B cell (primary cell): ENCODE measurements at regions not wholly inside any gene's neighbourhood (a gene's known extent, or its start where the extent isn't known, plus 50 kb on each side); places are given as distances from the start of the nearest gene placed in this dataset.

Source experiments
- ATAC-seq: fragments of 200-7000 bp; cut with Tn5 transposase; one replicate; pipeline ENCODE4 v1.10.0; 2021; ENCODE audit warnings: low read depth, mild to moderate bottlenecking, moderate number of reproducible peaks, moderate library complexity
- CTCF ChIA-PET: fragments of 350-600 bp; sonication (Branson Sonifier 250); formaldehyde crosslinking; loops from one replicate; lab custom pipeline; 2021; ENCODE audit warnings: antibody characterized with exemption, inconsistent platforms; lab: Charles Lee
- POLR2A ChIA-PET: fragments of 350-600 bp; sonication (Branson Sonifier 250); formaldehyde crosslinking; loops from one replicate; lab custom pipeline; 2021; ENCODE audit warnings: antibody characterized with exemption; lab: Charles Lee
- DNase-seq: peaks from one replicate; pipeline ENCODE4 v3.0.0; 2013
- H2AFZ ChIP-seq: 2 replicates; pipeline ENCODE4 v1.6.1; 2012; ENCODE audit warnings: mild to moderate bottlenecking, low read depth, low read length; ENCODE audit not compliant: insufficient read depth, poor library complexity, severe bottlenecking
- H3K27ac ChIP-seq, 2 donors: 1 replicate in 1 of 2; 2 replicates in 1 of 2; pipeline ENCODE4 v1.5.1; 2012 to 2013; ENCODE audit warnings: low read length in 2 of 2, mild to moderate bottlenecking in 2 of 2, moderate library complexity in 1 of 2
- H3K27me3 ChIP-seq, 4 experiments: fragments of 200-600 bp in 1 of 4; sonication (generic) in 1 of 4; replicated peaks in 1 of 4; 1 replicate in 2 of 4; 2 replicates in 2 of 4; pipeline versions ENCODE4 v1.6.1 to v1.7.0; 2013 to 2016; ENCODE audit warnings: low read length in 3 of 4, mild to moderate bottlenecking in 2 of 4, mixed read lengths in 1 of 4, moderate library complexity in 1 of 4; ENCODE audit not compliant: insufficient read depth in 4 of 4, control insufficient read depth in 3 of 4; ENCODE audit errors: control extremely low read depth in 1 of 4
- H3K36me3 ChIP-seq, 2 experiments: replicated peaks in 1 of 2; 1 replicate in 1 of 2; 2 replicates in 1 of 2; pipeline versions ENCODE4 v1.6.1 to v1.7.1; 2013; ENCODE audit warnings: low read length in 1 of 2; ENCODE audit not compliant: insufficient read depth in 2 of 2, control insufficient read depth in 1 of 2; ENCODE audit errors: control extremely low read depth in 1 of 2, extremely low read depth in 1 of 2
- H3K4me1 ChIP-seq, 2 donors: fragments of 200-600 bp in 1 of 2; sonication (generic) in 1 of 2; 1 replicate in 1 of 2; 2 replicates in 1 of 2; pipeline versions ENCODE4 v1.5.1 to v1.6.1; 2013 to 2017; ENCODE audit warnings: low read length in 2 of 2; ENCODE audit not compliant: control insufficient read depth in 2 of 2, insufficient read depth in 2 of 2
- H3K4me2 ChIP-seq: replicated peaks from 2 replicates; pipeline ENCODE3; 2012; ENCODE audit warnings: mild to moderate bottlenecking, low read depth, low read length; ENCODE audit not compliant: poor library complexity, severe bottlenecking
- H3K4me3 ChIP-seq, 5 experiments: fragments of 200-600 bp in 1 of 5; sonication (generic) in 1 of 5; 1 replicate in 3 of 5; 2 replicates in 2 of 5; pipeline versions ENCODE4 v1.5.1 to v1.7.0; 2011 to 2016; ENCODE audit warnings: low read length in 4 of 5, mild to moderate bottlenecking in 4 of 5, low read depth in 2 of 5, control low read depth in 1 of 5, moderate library complexity in 1 of 5; ENCODE audit not compliant: insufficient read depth in 1 of 5; ENCODE audit errors: control extremely low read depth in 1 of 5, extremely low read depth in 1 of 5
- H3K79me2 ChIP-seq: fragments of 200-600 bp; sonication (generic); one replicate; pipeline ENCODE4 v1.6.0; 2016; ENCODE audit warnings: low read length; ENCODE audit not compliant: control insufficient read depth, insufficient read depth
- H3K9ac ChIP-seq: fragments of 200-600 bp; sonication (generic); 2 replicates; pipeline ENCODE4 v1.6.1; 2017; ENCODE audit warnings: mild to moderate bottlenecking, low read length, moderate library complexity
- H3K9me3 ChIP-seq, 3 donors: one replicate each; pipeline versions ENCODE4 v1.6.1 to v1.7.1; 2013; ENCODE audit warnings: low read length in 2 of 3; ENCODE audit not compliant: control insufficient read depth in 2 of 3, insufficient read depth in 1 of 3; ENCODE audit errors: control extremely low read depth in 1 of 3
- H4K20me1 ChIP-seq: 2 replicates; pipeline ENCODE4 v1.6.0; 2012; ENCODE audit warnings: mild to moderate bottlenecking, low read length; ENCODE audit not compliant: insufficient read depth, control insufficient read depth, poor library complexity, severe bottlenecking
- H3K27ac Mint-ChIP-seq: one replicate; pipeline ENCODE4 v1.8.0; 2021; ENCODE audit warnings: mixed read lengths
- H3K27me3 Mint-ChIP-seq: one replicate; pipeline ENCODE4 v1.8.0; 2021; ENCODE audit warnings: mixed read lengths
- H3K4me1 Mint-ChIP-seq: one replicate; pipeline ENCODE4 v1.8.0; 2021; ENCODE audit warnings: mixed read lengths
- H3K4me3 Mint-ChIP-seq: one replicate; pipeline ENCODE4 v1.8.0; 2021; ENCODE audit warnings: mixed read lengths
- H3K9me3 Mint-ChIP-seq: one replicate; pipeline ENCODE4 v1.8.0; 2022; ENCODE audit warnings: mixed read lengths; ENCODE audit not compliant: insufficient read depth
- EZH2 ChIP-seq: IDR thresholded peaks from 2 replicates; pipeline ENCODE4 v1.6.1; 2012; ENCODE audit warnings: borderline replicate concordance, low read depth, mild to moderate bottlenecking, moderate library complexity, low read length; ENCODE audit not compliant: insufficient read depth, poor library complexity, severe bottlenecking
- WGBS: methylation state at CpG from one replicate; pipeline ENCODE4 v1.1.5; 2013; ENCODE audit warnings: missing lambda C conversion rate; ENCODE audit not compliant: insufficient coverage; 5-methylcytosine and 5-hydroxymethylcytosine counted together
- intact Hi-C: fragments of 100-400 bp; cut with micrococcal nuclease; formaldehyde crosslinking; loops from one replicate; pipeline ENCODE4 v1.10.0; 2022
- TF ChIP-seq, protein P1 (sequence below): fragments of 200-600 bp; IDR thresholded peaks from one replicate; pipeline ENCODE4 v1.8.0; 2022; ENCODE audit warnings: antibody characterized with exemption, mild to moderate bottlenecking

GRCh38 chr18:71025505-71026225 is 736.8 kb downstream of the SOCS6 start:
- H3K4me3 ChIP-seq, result no peak overlapping the region
- intact Hi-C loops, result no loop called here
- H3K27me3 ChIP-seq, result no peaks in the 10 kb centered on the region
- ChIA-PET CTCF (no interaction called here), POLR2A (no interaction called here)
- no peak for ATAC-seq
- H3K4me2 ChIP-seq, result no peak overlapping the region
- no peak overlapping the region for H3K27ac ChIP-seq
- H4K20me1 ChIP-seq, result no peaks in the 10 kb centered on the region
- TF ChIP-seq, protein P1, sequence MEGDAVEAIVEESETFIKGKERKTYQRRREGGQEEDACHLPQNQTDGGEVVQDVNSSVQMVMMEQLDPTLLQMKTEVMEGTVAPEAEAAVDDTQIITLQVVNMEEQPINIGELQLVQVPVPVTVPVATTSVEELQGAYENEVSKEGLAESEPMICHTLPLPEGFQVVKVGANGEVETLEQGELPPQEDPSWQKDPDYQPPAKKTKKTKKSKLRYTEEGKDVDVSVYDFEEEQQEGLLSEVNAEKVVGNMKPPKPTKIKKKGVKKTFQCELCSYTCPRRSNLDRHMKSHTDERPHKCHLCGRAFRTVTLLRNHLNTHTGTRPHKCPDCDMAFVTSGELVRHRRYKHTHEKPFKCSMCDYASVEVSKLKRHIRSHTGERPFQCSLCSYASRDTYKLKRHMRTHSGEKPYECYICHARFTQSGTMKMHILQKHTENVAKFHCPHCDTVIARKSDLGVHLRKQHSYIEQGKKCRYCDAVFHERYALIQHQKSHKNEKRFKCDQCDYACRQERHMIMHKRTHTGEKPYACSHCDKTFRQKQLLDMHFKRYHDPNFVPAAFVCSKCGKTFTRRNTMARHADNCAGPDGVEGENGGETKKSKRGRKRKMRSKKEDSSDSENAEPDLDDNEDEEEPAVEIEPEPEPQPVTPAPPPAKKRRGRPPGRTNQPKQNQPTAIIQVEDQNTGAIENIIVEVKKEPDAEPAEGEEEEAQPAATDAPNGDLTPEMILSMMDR, result no peak
- no peak for TF ChIP-seq EZH2
- H3K4me1 Mint-ChIP-seq, result no peaks in the 10 kb centered on the region
- H3K27me3 Mint-ChIP-seq, result no peaks in the 10 kb centered on the region
- H3K4me3 Mint-ChIP-seq, result no peak overlapping the region
- H2AFZ ChIP-seq, result no peak overlapping the region
- H3K27ac Mint-ChIP-seq, result no peak overlapping the region
- H3K9ac ChIP-seq, result no peak overlapping the region
- peaks cover 0 to 15% (median 0%) of the 10 kb centered on the region in 3 donors for H3K9me3 ChIP-seq
- H3K36me3 ChIP-seq, result no peaks in the 10 kb centered on the region
- DNase-seq, result no peak
- no peaks in the 10 kb centered on the region for H3K4me1 ChIP-seq
- H3K9me3 Mint-ChIP-seq, result no peaks in the 10 kb centered on the region
- no CpG with 5 or more reads among the region's 6 CpGs for WGBS
- no peaks in the 10 kb centered on the region for H3K79me2 ChIP-seq

GRCh38 chr18:71022389-71022788 is 733.5 kb downstream of the SOCS6 start:
- Histone ChIP-seq H3K79me2 (no peaks in the 10 kb centered on the region), H3K27ac (no peak overlapping the region), H3K27me3 (no peaks in the 10 kb centered on the region), H3K4me3 (no peak overlapping the region), H3K9me3 (peaks cover 0 to 3% (median 2%) of the 10 kb centered on the region in 3 donors), H3K9ac (no peak overlapping the region), H2AFZ (no peak overlapping the region), H3K4me1 (no peaks in the 10 kb centered on the region), H4K20me1 (no peaks in the 10 kb centered on the region), H3K36me3 (no peaks in the 10 kb centered on the region), H3K4me2 (no peak overlapping the region)
- intact Hi-C loops, result no loop called here
- peaks cover 2% of the 10 kb centered on the region for H3K9me3 Mint-ChIP-seq
- POLR2A ChIA-PET, result no interaction called here
- H3K4me1 Mint-ChIP-seq, result no peaks in the 10 kb centered on the region
- no peak overlapping the region for H3K4me3 Mint-ChIP-seq
- TF ChIP-seq EZH2, result no peak
- TF ChIP-seq, protein P1, result no peak
- ATAC-seq (no peak), DNase-seq (no peak)
- WGBS, result no CpG with 5 or more reads among the region's 1 CpG
- no peak overlapping the region for H3K27ac Mint-ChIP-seq
- CTCF ChIA-PET, result no interaction called here
- H3K27me3 Mint-ChIP-seq, result no peaks in the 10 kb centered on the region
